Fibroblast of villous mesenchyme (primary cell): ENCODE measurements at regions not wholly inside any gene's neighbourhood (a gene's known extent, or its start where the extent isn't known, plus 50 kb on each side); places are given as distances from the start of the nearest gene placed in this dataset.

Experiments used
- DNase-seq: peaks from one replicate; pipeline ENCODE4 v3.0.0-alpha.2; 2010; ENCODE audit warnings: low read depth
- H3K4me3 ChIP-seq: 2 replicates; pipeline ENCODE4 v1.5.1; 2011; ENCODE audit warnings: low read depth, mild to moderate bottlenecking, low read length
- TF ChIP-seq, protein P1 (sequence below): IDR thresholded peaks from 2 replicates; pipeline ENCODE4 v1.5.1; 2012; ENCODE audit warnings: low read depth, mild to moderate bottlenecking, low read length; ENCODE audit not compliant: insufficient read depth

- no peak overlapping the region for H3K4me3 ChIP-seq
- DNase-seq, result no peak
- TF ChIP-seq, protein P1, sequence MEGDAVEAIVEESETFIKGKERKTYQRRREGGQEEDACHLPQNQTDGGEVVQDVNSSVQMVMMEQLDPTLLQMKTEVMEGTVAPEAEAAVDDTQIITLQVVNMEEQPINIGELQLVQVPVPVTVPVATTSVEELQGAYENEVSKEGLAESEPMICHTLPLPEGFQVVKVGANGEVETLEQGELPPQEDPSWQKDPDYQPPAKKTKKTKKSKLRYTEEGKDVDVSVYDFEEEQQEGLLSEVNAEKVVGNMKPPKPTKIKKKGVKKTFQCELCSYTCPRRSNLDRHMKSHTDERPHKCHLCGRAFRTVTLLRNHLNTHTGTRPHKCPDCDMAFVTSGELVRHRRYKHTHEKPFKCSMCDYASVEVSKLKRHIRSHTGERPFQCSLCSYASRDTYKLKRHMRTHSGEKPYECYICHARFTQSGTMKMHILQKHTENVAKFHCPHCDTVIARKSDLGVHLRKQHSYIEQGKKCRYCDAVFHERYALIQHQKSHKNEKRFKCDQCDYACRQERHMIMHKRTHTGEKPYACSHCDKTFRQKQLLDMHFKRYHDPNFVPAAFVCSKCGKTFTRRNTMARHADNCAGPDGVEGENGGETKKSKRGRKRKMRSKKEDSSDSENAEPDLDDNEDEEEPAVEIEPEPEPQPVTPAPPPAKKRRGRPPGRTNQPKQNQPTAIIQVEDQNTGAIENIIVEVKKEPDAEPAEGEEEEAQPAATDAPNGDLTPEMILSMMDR, result no peak
Observed at GRCh38 chr4:110989125-110989524, 366.2 kb upstream of the PITX2 start.

GRCh38 chr4:110994781-110995180 lies 371.9 kb upstream of the PITX2 start:
- H3K4me3 ChIP-seq, result no peak overlapping the region
- TF ChIP-seq, protein P1, result no peak

DNA sequence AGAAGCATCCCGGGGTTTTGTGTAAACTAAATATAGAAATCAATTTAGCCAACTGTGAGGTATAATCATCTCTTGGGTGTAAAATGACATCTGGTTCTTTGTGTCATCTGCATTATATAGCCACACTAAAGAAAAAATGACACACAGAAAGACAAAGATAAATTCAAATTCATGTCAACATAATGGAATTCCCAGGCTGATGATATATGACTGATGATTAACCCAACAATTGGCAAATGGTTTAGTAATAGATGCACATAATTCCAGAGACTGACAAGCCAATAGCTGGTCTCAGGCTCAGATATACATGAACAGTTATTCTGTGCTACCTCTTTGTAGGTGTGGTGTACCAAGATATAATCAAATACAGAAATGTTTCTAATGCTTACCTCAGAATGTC lies 375.4 kb upstream of the PITX2 start:
- TF ChIP-seq, protein P1, result no peak
- no peak overlapping the region for H3K4me3 ChIP-seq
- no peak for DNase-seq

More at GRCh38 chr4:110994781-110995180, 371.9 kb upstream of the PITX2 start:
- no peak for DNase-seq

GRCh38 chr4:111011458-111011857 lies 388.6 kb upstream of the PITX2 start:
- no peak for DNase-seq
- no peak overlapping the region for H3K4me3 ChIP-seq
- TF ChIP-seq, protein P1, result no peak

DNA sequence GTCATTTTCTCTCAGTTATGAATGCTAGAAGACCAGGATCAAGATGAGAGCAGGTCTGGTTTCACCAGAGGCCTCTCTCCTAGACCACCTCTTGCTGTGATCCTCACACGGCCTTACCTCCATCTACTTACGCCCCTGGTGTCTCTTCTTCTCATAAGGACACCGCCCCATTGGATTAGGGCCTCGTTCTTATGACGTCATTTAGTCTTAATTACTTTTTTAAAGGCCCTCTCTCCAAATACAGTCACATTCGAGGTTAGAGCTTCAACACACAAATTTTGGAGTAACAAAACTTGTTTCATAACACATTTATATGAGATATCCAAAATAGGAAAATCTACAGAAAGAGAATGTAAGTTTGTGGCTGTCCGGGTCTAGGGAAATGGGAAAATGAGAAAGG lies 391.0 kb upstream of the PITX2 start:
- no peak overlapping the region for H3K4me3 ChIP-seq
- no peak for DNase-seq
- TF ChIP-seq, protein P1, result no peak

GRCh38 chr4:111014537-111014936 lies 391.7 kb upstream of the PITX2 start:
- DNase-seq, result no peak
- no peak overlapping the region for H3K4me3 ChIP-seq
- TF ChIP-seq, protein P1, result no peak

DNA sequence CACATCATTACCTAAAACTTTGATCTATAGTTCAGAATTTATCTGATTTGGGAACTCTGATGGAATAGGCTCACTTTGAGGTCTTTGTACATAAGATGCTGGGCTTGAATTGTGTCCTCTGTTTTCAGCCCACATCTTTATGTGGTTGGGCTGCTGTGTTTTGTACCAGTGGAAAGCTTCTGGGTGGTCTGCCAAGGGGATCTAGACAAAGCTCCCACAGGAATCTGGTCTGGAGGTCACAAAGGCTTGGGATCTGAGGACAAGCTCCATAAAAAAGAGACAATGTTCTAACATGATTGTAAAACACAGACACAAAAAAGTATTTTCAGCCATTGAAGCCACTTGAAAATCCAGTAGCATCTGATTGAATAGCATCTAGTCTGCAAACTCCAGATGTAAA lies 393.5 kb upstream of the PITX2 start:
- TF ChIP-seq, protein P1, result no peak
- DNase-seq, result no peak
- no peak overlapping the region for H3K4me3 ChIP-seq
